Heart left ventricle (tissue), 16 donors: ENCODE measurements at regions not wholly inside any gene's neighbourhood (a gene's known extent, or its start where the extent isn't known, plus 50 kb on each side); places are given as distances from the start of the nearest gene placed in this dataset.

Experiments
- ATAC-seq, 4 donors: fragments of 200-7000 bp; cut with Tn5 transposase; one replicate each; pipeline ENCODE4 v1.9.1; 2020 to 2022; ENCODE audit warnings: moderate library complexity in 4 of 4, mild to moderate bottlenecking in 3 of 4, moderate number of reproducible peaks in 1 of 4
- DNase-seq, 5 donors: peaks; one replicate each; pipeline ENCODE4 v3.0.0-alpha.2; 2020
- H3K27ac ChIP-seq, 12 donors: fragments of 200-600 bp; sonication (generic) in 4 of 12; one replicate each; pipeline versions ENCODE4 v1.5.0 to v1.8.0; 2016 to 2022; ENCODE audit warnings: mild to moderate bottlenecking in 2 of 12
- H3K27me3 ChIP-seq, 9 donors: fragments of 200-600 bp; sonication (generic) in 2 of 9; one replicate each; pipeline versions ENCODE4 v1.5.1 to v1.8.0; 2016 to 2022; ENCODE audit warnings: mild to moderate bottlenecking in 3 of 9
- H3K36me3 ChIP-seq, 9 donors: fragments of 200-600 bp; sonication (generic) in 2 of 9; one replicate each; pipeline versions ENCODE4 v1.5.0 to v1.8.0; 2018 to 2022; ENCODE audit warnings: mild to moderate bottlenecking in 2 of 9
- H3K4me1 ChIP-seq, 12 donors: fragments of 200-600 bp; sonication (generic) in 4 of 12; one replicate each; pipeline versions ENCODE4 v1.5.0 to v1.8.0; 2016 to 2022; ENCODE audit warnings: mild to moderate bottlenecking in 3 of 12
- H3K4me3 ChIP-seq, 12 donors: fragments of 200-600 bp; sonication (generic) in 4 of 12; one replicate each; pipeline versions ENCODE4 v1.5.0 to v1.8.0; 2017 to 2022; ENCODE audit warnings: mild to moderate bottlenecking in 9 of 12, moderate library complexity in 4 of 12
- H3K9me3 ChIP-seq, 12 donors: fragments of 200-600 bp; sonication (generic) in 4 of 12; one replicate each; pipeline versions ENCODE4 v1.5.0 to v1.8.0; 2016 to 2022; ENCODE audit warnings: mild to moderate bottlenecking in 1 of 12
- POLR2A ChIP-seq, 2 donors: fragments of 450-650 bp; IDR thresholded peaks; one replicate each; pipeline ENCODE4 v1.6.1; 2017; ENCODE audit warnings: antibody characterized with exemption in 2 of 2, mild to moderate bottlenecking in 2 of 2, moderate library complexity in 2 of 2
- WGBS, 4 donors: extraction: QIAGEN DNeasy Blood & Tissue Kit in 2 of 4; methylation state at CpG; one replicate each; pipeline versions ENCODE4 v1.1.5 to v1.1.7; 2013 to 2018; 5-methylcytosine and 5-hydroxymethylcytosine counted together
- intact Hi-C, 10 donors: fragments of 100-400 bp; cut with DNase I; formaldehyde crosslinking; loops; one replicate each; pipeline versions ENCODE4 v1.11.1 to v1.14.2; 2022
- TF ChIP-seq, protein P1 (sequence below), 12 donors: fragments of 200-600 bp; sonication (generic) in 4 of 12; IDR thresholded peaks; one replicate each; pipeline versions ENCODE4 v1.5.0 to v1.8.0; 2018 to 2022; ENCODE audit warnings: antibody characterized with exemption in 12 of 12, mild to moderate bottlenecking in 5 of 12
- donor health status: ischemic (EF 13 %, LVEDD 7.1; RV severe dilation, severe dysfunction).
- donor health status: healthy with polysubstance abuse.
- donor health status: DM: no; HTN: yes; CAD: no.
- donor health status: DM: no; HTN: no; CAD: no.
- donor health status: ischemic (EF 25% LVEDD 6.9; RV normal size, moderate dysfunction).
- donor health status: ischemic (EF 25% LVEDD 5.7; RV mildly dilated, moderate dysfunction).
- donor health status: healthy.
- donor health status: DM: yes; HTN: yes; CAD: no.
- donor health status: ischemic (EF 35%, LVEDD 5.7; RV mildly dilated, moderate dysfunction).
- donor health status: nonischemic (EF 11% LVEDD 7.7; RV severe dilation, severe dysfunction).
- donor health status: DM: yes; HTN: yes; CAD: no.
- donor health status: PGD.
- donor health status: ischemic (EF 29% LVEDD 5.4; RV normal size, mild dysfunction).
- donor health status: nonischemic (EF 23%, LVEDD 6.1; RV moderate dilation, normal function).

DNA sequence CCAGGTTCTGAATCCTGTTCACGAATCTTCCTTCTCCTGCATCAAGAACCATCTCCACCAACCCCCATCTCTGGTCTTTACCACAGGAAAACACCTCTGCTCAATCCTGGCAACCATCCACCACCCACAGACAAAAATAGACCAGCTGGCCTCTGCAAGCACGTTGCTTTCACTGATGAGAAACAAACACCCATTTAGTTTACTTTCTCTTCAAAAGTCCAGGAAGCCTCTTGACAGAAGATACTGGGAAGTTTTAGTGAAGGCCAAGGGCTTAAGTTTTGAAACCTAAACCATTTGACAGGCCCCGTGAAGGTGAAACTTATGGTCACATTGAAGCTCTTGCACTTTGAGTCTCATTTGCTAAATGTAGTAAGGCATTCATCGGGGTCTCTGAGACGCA is 122.6 kb upstream of the PPP2R5A start:
- WGBS, 4 donors, result 11 to 34% (median 23%) methylated on average over 5 of the region's 5 CpGs
- H3K4me1 ChIP-seq, result peaks cover 3 to 50% (median 30%) of the 10 kb centered on the region in 12 donors
- peak in 3 of 4 donors; percentile 59 to 80 (median 70) for ATAC-seq

DNA sequence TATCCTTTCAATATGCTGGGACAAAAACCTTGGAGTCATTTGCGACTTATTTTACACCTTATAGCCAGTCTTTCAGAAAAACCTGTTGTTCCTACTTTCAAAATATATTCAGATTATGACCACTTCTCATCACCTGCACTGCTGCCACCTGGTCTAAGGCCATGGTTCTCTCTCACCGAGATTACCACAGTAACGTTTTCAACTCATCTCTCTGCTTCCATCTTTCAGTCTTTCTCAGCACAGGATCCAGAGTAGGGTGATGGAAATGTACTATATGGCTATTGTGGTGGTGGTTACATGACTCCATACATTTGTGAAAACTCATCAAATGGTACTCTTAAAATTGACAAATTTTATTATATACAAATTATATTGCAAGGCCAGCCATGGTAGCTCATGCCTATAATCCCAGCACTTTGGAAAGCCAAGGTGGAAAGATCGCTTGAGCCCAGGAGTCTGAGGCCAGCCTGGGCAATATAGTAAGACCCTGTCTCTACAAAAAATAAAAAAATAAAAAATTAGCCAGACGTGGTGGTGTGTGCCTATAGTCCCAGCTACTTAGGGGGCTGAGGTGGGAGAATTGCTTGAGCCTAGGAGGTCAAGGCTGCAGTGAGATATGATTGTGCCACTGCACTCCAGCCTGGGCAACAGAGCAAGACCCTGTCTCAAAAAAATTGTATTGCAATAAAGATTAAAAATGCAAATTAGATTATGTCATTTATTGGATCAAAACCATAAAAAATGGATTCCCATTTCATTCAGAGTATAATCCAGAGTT is 120.9 kb upstream of the PPP2R5A start:
- intact Hi-C loops, result loop anchor here in 5 of 10 donors (5.0 to 10.0 kb wide), 6 partner anchors 52 to 123 kb away; partner anchors contain the start of gene PPP2R5A (in 4 of the 5)
- no peak for TF ChIP-seq POLR2A (IDR thresholded peaks at IDR 0.05)
- TF ChIP-seq, protein P1, sequence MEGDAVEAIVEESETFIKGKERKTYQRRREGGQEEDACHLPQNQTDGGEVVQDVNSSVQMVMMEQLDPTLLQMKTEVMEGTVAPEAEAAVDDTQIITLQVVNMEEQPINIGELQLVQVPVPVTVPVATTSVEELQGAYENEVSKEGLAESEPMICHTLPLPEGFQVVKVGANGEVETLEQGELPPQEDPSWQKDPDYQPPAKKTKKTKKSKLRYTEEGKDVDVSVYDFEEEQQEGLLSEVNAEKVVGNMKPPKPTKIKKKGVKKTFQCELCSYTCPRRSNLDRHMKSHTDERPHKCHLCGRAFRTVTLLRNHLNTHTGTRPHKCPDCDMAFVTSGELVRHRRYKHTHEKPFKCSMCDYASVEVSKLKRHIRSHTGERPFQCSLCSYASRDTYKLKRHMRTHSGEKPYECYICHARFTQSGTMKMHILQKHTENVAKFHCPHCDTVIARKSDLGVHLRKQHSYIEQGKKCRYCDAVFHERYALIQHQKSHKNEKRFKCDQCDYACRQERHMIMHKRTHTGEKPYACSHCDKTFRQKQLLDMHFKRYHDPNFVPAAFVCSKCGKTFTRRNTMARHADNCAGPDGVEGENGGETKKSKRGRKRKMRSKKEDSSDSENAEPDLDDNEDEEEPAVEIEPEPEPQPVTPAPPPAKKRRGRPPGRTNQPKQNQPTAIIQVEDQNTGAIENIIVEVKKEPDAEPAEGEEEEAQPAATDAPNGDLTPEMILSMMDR (IDR thresholded peaks at IDR 0.05), result no peak
- H3K27ac ChIP-seq, result no peak overlapping the region
- no peaks in the 10 kb centered on the region for H3K27me3 ChIP-seq
- H3K4me3 ChIP-seq, result no peak overlapping the region
- H3K9me3 ChIP-seq, result no peaks in the 10 kb centered on the region
- no peak for ATAC-seq
- 95 to 97% (median 96%) methylated on average over 5 of the region's 5 CpGs for WGBS, 4 donors
- no peak for DNase-seq
- no peaks in the 10 kb centered on the region for H3K36me3 ChIP-seq
- H3K4me1 ChIP-seq, result peaks cover 3 to 50% (median 30%) of the 10 kb centered on the region in 12 donors

More for the DNA sequence above, 122.6 kb upstream of the PPP2R5A start:
- no peak for TF ChIP-seq POLR2A (IDR thresholded peaks at IDR 0.05)
- TF ChIP-seq, protein P1 (IDR thresholded peaks at IDR 0.05), result no peak
- intact Hi-C loops, result loop anchor here in 5 of 10 donors (5.0 to 10.0 kb wide), 6 partner anchors 50 to 125 kb away; partner anchors contain the start of gene PPP2R5A (in 4 of the 5)
- Histone ChIP-seq H3K36me3 (no peaks in the 10 kb centered on the region), H3K4me3 (no peak overlapping the region), H3K27ac (peak overlapping the region in 11 of 12 donors; percentile 10 to 75 (median 42)), H3K9me3 (no peaks in the 10 kb centered on the region), H3K27me3 (no peaks in the 10 kb centered on the region)
- peak in 4 of 5 donors; percentile 68 to 73 (median 70) for DNase-seq

DNA sequence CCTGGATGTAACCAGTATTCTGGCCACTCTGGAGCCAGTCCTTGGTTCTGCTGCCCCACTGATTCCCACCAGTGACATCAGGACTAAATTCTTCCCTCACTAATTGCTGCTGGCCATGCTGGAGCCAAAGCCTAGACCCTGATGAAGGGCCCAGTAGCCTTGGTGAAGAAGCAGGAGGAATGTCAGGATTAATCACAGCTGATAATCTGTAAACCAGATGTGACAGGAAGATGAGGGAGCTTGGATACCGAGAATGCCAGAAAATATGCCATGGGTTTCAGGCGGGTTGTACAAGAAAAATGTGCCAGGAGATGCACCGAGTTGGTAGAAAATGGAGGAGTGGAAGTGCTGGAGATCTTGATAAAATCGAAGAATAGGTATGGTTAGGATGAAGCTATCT is 119.0 kb upstream of the PPP2R5A start:
- Histone ChIP-seq H3K4me1 (peaks cover 3 to 47% (median 29%) of the 10 kb centered on the region in 12 donors), H3K27ac (peak overlapping the region in 7 of 12 donors; percentile 0 to 64 (median 24)), H3K4me3 (no peak overlapping the region), H3K27me3 (no peaks in the 10 kb centered on the region), H3K36me3 (no peaks in the 10 kb centered on the region), H3K9me3 (no peaks in the 10 kb centered on the region)
- DNase-seq (no peak), ATAC-seq (no peak)
- intact Hi-C loops, result loop anchor here in 7 of 10 donors (2.0 to 10.0 kb wide), 8 partner anchors 59 to 121 kb away; partner anchors contain the start of gene PPP2R5A (in 6 of the 7)
- no peak for TF ChIP-seq POLR2A (IDR thresholded peaks at IDR 0.05)
- TF ChIP-seq, protein P1 (IDR thresholded peaks at IDR 0.05), result no peak
- 58 to 77% (median 64%) methylated on average over 4 of the region's 4 CpGs for WGBS, 4 donors

DNA sequence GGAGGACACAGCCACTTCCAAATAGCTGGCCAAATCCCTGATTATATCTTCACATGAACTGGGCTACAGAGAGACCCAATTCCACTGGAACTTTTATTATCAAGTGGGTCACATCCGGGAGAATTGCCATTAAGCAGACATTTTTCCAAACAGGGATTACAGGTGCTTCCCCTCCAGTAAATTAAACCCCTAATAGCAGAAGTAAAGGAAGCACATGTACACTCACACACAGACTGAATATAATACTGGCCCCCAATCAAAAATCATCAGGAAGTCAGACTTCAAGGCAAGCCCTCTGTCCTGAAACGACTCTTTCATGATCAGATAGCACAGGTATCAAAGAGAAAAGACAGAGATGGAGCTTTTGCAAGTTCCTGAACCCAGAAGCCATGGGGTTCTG is 118.6 kb upstream of the PPP2R5A start:
- DNase-seq, result no peak
- intact Hi-C loops, result loop anchor here in 7 of 10 donors (2.0 to 10.0 kb wide), 8 partner anchors 60 to 121 kb away; partner anchors contain the start of gene PPP2R5A (in 6 of the 7)
- TF ChIP-seq, protein P1 (IDR thresholded peaks at IDR 0.05), result no peak
- no peak for TF ChIP-seq POLR2A (IDR thresholded peaks at IDR 0.05)

More for the DNA sequence above, 118.6 kb upstream of the PPP2R5A start:
- peak; percentile 24 to 86 (median 64) for ATAC-seq
- 27 to 44% (median 30%) methylated on average over 2 of the region's 2 CpGs for WGBS, 4 donors
- Histone ChIP-seq H3K27me3 (no peaks in the 10 kb centered on the region), H3K4me3 (no peak overlapping the region), H3K4me1 (peaks cover 3 to 43% (median 29%) of the 10 kb centered on the region in 12 donors), H3K36me3 (no peaks in the 10 kb centered on the region), H3K9me3 (no peaks in the 10 kb centered on the region), H3K27ac (peak overlapping the region in 10 of 12 donors; percentile 0 to 64 (median 31))
